HCT116 (cell line): ENCODE measurements at regions not wholly inside any gene's neighbourhood (a gene's known extent, or its start where the extent isn't known, plus 50 kb on each side); places are given as distances from the start of the nearest gene placed in this dataset.

Source experiments
- ATAC-seq: fragments of 200-7000 bp; cut with Tn5 transposase; 2 replicates; pipeline ENCODE4 v1.9.1; 2020; ENCODE audit warnings: mild to moderate bottlenecking, moderate library complexity
- BruUV-seq: library from RNA; stranded (reverse); fragments of 400-500 nt; replicated peaks from 2 replicates; lab custom pipeline; 2021; lab: Mats Ljungman, UMichigan
- CTCF ChIA-PET: fragments of 300-600 bp; sonication (Branson Sonifier 250); formaldehyde crosslinking; loops from one replicate; lab custom pipeline; 2021; ENCODE audit warnings: antibody characterized with exemption; lab: Charles Lee
- POLR2A ChIA-PET: fragments of 300-600, 350-600 bp; sonication (Branson Sonifier 250); formaldehyde crosslinking; loops from one replicate; lab custom pipeline; 2021; ENCODE audit warnings: antibody characterized with exemption; lab: Charles Lee
- RAD21 ChIA-PET, 2 experiments: fragments of 300-600 bp; sonication (Branson Sonifier 250); formaldehyde crosslinking; loops; one replicate each; lab custom pipeline; 2023; ENCODE audit warnings: low total read pairs in 2 of 2; ENCODE audit not compliant: uncharacterized antibody in 2 of 2, unreplicated experiment in 2 of 2, low non-redundant PET in 1 of 2; lab: Charles Lee
- DNase-seq: peaks from one replicate; pipeline ENCODE4 v3.0.0-alpha.2; 2010; ENCODE audit warnings: low read depth, low spot score
- H2AFZ ChIP-seq: fragments of 200-600 bp; shearing (Covaris generic), sonication (generic); 2 replicates; pipeline ENCODE4 v1.6.1; 2017; ENCODE audit warnings: low read depth, mixed run types, mixed read lengths, antibody characterized with exemption, low read length; ENCODE audit not compliant: poor library complexity, severe bottlenecking
- H3K27ac ChIP-seq: 2 replicates; pipeline ENCODE4 v1.5.1; 2012; ENCODE audit warnings: low read depth, low read length
- H3K27me3 ChIP-seq: fragments of 200-600 bp; sonication (generic); 2 replicates; pipeline ENCODE4 v1.6.1; 2016; ENCODE audit warnings: mixed run types, low read length, mixed read lengths; ENCODE audit not compliant: insufficient read depth
- H3K36me3 ChIP-seq, 2 experiments: fragments of 200-500 bp in 1 of 2; fragments of 200-600 bp in 1 of 2; sonication (Bioruptor generic) in 1 of 2; sonication (generic) in 1 of 2; 2 replicates each; pipeline versions ENCODE4 v1.5.1 to v1.6.1; 2014 to 2016; ENCODE audit warnings: low read length in 2 of 2, inconsistent platforms in 1 of 2, mixed read lengths in 1 of 2, mixed run types in 1 of 2; ENCODE audit not compliant: insufficient read depth in 2 of 2, control insufficient read depth in 1 of 2
- H3K4me1 ChIP-seq, 2 experiments: fragments of 200-600 bp in 1 of 2; sonication (generic) in 1 of 2; 2 replicates each; pipeline versions ENCODE4 v1.5.1 to v1.6.1; 2012 to 2017; ENCODE audit warnings: low read length in 2 of 2, inconsistent platforms in 1 of 2, mild to moderate bottlenecking in 1 of 2, mixed read lengths in 1 of 2, mixed run types in 1 of 2, moderate library complexity in 1 of 2; ENCODE audit not compliant: insufficient read depth in 2 of 2, control insufficient read depth in 1 of 2
- H3K4me2 ChIP-seq: fragments of 200-600 bp; sonication (generic); 2 replicates; pipeline ENCODE4 v1.6.1; 2017; ENCODE audit warnings: mixed run types, low read length, mixed read lengths
- H3K4me3 ChIP-seq, 2 experiments: fragments of 200-600 bp in 1 of 2; sonication (generic) in 1 of 2; replicated peaks in 1 of 2; 2 replicates each; pipeline ENCODE4 v1.5.1; 2011 to 2016; ENCODE audit warnings: low read length in 2 of 2, control low read depth in 1 of 2, low read depth in 1 of 2, mild to moderate bottlenecking in 1 of 2, mixed read lengths in 1 of 2, mixed run types in 1 of 2
- H3K79me2 ChIP-seq: fragments of 200-600 bp; sonication (generic); 2 replicates; pipeline ENCODE4 v1.6.1; 2017; ENCODE audit warnings: mild to moderate bottlenecking, mixed run types, low read length, moderate library complexity, mixed read lengths; ENCODE audit not compliant: insufficient read depth
- H3K9ac ChIP-seq: fragments of 200-600 bp; sonication (generic); 2 replicates; pipeline ENCODE4 v1.6.1; 2016; ENCODE audit warnings: low read length, mixed read lengths
- H3K9me2 ChIP-seq: fragments of 200-600 bp; sonication (generic), shearing (Covaris generic); 2 replicates; pipeline ENCODE4 v1.6.1; 2017; ENCODE audit warnings: mixed run types, mild to moderate bottlenecking, moderate library complexity; ENCODE audit not compliant: insufficient read depth
- H3K9me3 ChIP-seq, 2 experiments: fragments of 200-500 bp in 1 of 2; fragments of 200-600 bp in 1 of 2; sonication (Bioruptor generic) in 1 of 2; sonication (generic) in 1 of 2; 2 replicates each; pipeline ENCODE4 v1.6.1; 2014 to 2017; ENCODE audit warnings: low read length in 2 of 2, mixed read lengths in 2 of 2, inconsistent platforms in 1 of 2, low read depth in 1 of 2, mild to moderate bottlenecking in 1 of 2, mixed run types in 1 of 2, moderate library complexity in 1 of 2; ENCODE audit not compliant: control insufficient read depth in 1 of 2, insufficient read depth in 1 of 2
- H4K20me1 ChIP-seq: fragments of 200-600 bp; sonication (generic), shearing (Covaris generic); 2 replicates; pipeline ENCODE4 v1.6.1; 2017; ENCODE audit warnings: mixed run types, mild to moderate bottlenecking, moderate library complexity; ENCODE audit not compliant: insufficient read depth
- ATF3 ChIP-seq: IDR thresholded peaks from 2 replicates; pipeline ENCODE4 v1.6.1; 2012
- CTCF ChIP-seq, 3 experiments: fragments of 200-600 bp in 1 of 3; sonication (generic) in 1 of 3; IDR thresholded peaks in 2 of 3; conservative IDR thresholded peaks in 1 of 3; 2 replicates each; pipeline ENCODE4 v1.5.1; 2012 to 2017; ENCODE audit warnings: low read depth in 2 of 3, low read length in 2 of 3, antibody characterized with exemption in 1 of 3, borderline replicate concordance in 1 of 3, control low read depth in 1 of 3, mild to moderate bottlenecking in 1 of 3, mixed read lengths in 1 of 3, mixed run types in 1 of 3, moderate library complexity in 1 of 3; ENCODE audit not compliant: insufficient read depth in 1 of 3
- EGR1 ChIP-seq: IDR thresholded peaks from 2 replicates; pipeline ENCODE4 v1.6.1; 2012; ENCODE audit warnings: low read depth
- EZH2phosphoT487 ChIP-seq: fragments of 200-600 bp; IDR thresholded peaks from 2 replicates; pipeline ENCODE4 v1.6.1; 2018; ENCODE audit warnings: antibody characterized with exemption, borderline replicate concordance
- MAX ChIP-seq: IDR thresholded peaks from 2 replicates; pipeline ENCODE4 v1.6.1; 2012
- POLR2A ChIP-seq: IDR thresholded peaks from 2 replicates; pipeline ENCODE4 v1.7.0; 2011; ENCODE audit warnings: borderline replicate concordance; ENCODE audit not compliant: insufficient read depth, insufficient read length; ENCODE audit errors: extremely low read depth
- RAD21 ChIP-seq: IDR thresholded peaks from 2 replicates; pipeline ENCODE4 v1.6.1; 2012; ENCODE audit warnings: low read depth, mild to moderate bottlenecking
- REST ChIP-seq: IDR thresholded peaks from 2 replicates; pipeline ENCODE4 v1.6.1; 2012; ENCODE audit warnings: low read depth
- SP1 ChIP-seq: IDR thresholded peaks from 2 replicates; pipeline ENCODE4 v1.6.1; 2012; ENCODE audit warnings: low read depth
- YY1 ChIP-seq: IDR thresholded peaks from 2 replicates; pipeline ENCODE4 v1.6.1; 2011; ENCODE audit warnings: low read length, low read depth, moderate library complexity, mild to moderate bottlenecking; ENCODE audit not compliant: insufficient replicate concordance; ENCODE audit errors: extremely low read depth
- ZBTB33 ChIP-seq: IDR thresholded peaks from 2 replicates; pipeline ENCODE4 v1.6.1; 2011; ENCODE audit warnings: mild to moderate bottlenecking, low read length, moderate library complexity; ENCODE audit not compliant: insufficient replicate concordance; ENCODE audit errors: extremely low read depth
- intact Hi-C: fragments of 100-400 bp; cut with micrococcal nuclease; formaldehyde crosslinking; loops from 2 replicates; pipeline ENCODE4 v1.10.0; 2022

- no peak overlapping the region for H3K4me2 ChIP-seq
- H3K36me3 ChIP-seq = no peaks in the 10 kb centered on the region
- no peaks in the 10 kb centered on the region for H4K20me1 ChIP-seq
- no peaks in the 10 kb centered on the region for H3K9me2 ChIP-seq
- intact Hi-C loops = loop anchor here (2.0 kb wide), 1 partner anchor 102 kb away; no protein-coding TSS in a partner anchor
- H3K4me3 ChIP-seq = no peak overlapping the region
- H3K27ac ChIP-seq = no peak overlapping the region
- H3K79me2 ChIP-seq = no peaks in the 10 kb centered on the region
- no TSS peak for BruUV-seq
- RAD21 ChIA-PET = interaction anchor here in 1 of 2 experiments (1.3 kb wide), 1 partner anchor 102 kb away, joined by 4 read pairs; no protein-coding TSS in a partner anchor
- peaks cover 11% of the 10 kb centered on the region; the same call in 1 of the 2 replicates for H3K27me3 ChIP-seq
- DNase-seq = peak; percentile 6
- POLR2A ChIA-PET = no interaction called here
- H3K4me1 ChIP-seq = no peaks in the 10 kb centered on the region
- peak; percentile 72 for ATAC-seq
- CTCF ChIA-PET = interaction anchor here (0.5 to 2.0 kb wide), 4 partner anchors 17 to 103 kb away, joined by 3 to 22 read pairs (median 6); no protein-coding TSS in a partner anchor
- no peak for TF ChIP-seq ATF3
- peak; percentile 31; the same call in 1 of the 2 replicates for TF ChIP-seq RAD21
- TF ChIP-seq CTCF (IDR thresholded peaks at IDR 0.05 in 2 of 3, conservative IDR thresholded peaks at IDR 0.05 in 1 of 3; ENCODE audit: borderline replicate concordance in 1 of 3, insufficient read depth in 1 of 3, low read depth in 2 of 3, low read length in 2 of 3) = peak; percentile 28 to 59 (median 40); a peak in 5 of 6 replicates
- no peak overlapping the region for H2AFZ ChIP-seq
- no peaks in the 10 kb centered on the region for H3K9me3 ChIP-seq
- no peak overlapping the region for H3K9ac ChIP-seq
These were observed 131.0 kb upstream of the CCNG1 start for GRCh38 chr5:163306421-163306820.

GRCh38 chr5:163309914-163310313, 127.5 kb upstream of the CCNG1 start:
- POLR2A ChIA-PET = no interaction called here
- TF ChIP-seq EZH2phosphoT487 (no peak), ZBTB33 (no peak), EGR1 (no peak), MAX (no peak), REST (no peak), POLR2A (no peak), SP1 (no peak), YY1 (no peak)

More at GRCh38 chr5:163309914-163310313, 127.5 kb upstream of the CCNG1 start:
- Histone ChIP-seq H3K9ac (no peak overlapping the region), H3K9me3 (no peaks in the 10 kb centered on the region), H3K4me1 (no peaks in the 10 kb centered on the region), H3K9me2 (no peaks in the 10 kb centered on the region), H3K4me2 (no peak overlapping the region), H3K27me3 (no peaks in the 10 kb centered on the region), H3K27ac (no peak overlapping the region), H4K20me1 (no peaks in the 10 kb centered on the region), H3K4me3 (no peak overlapping the region), H2AFZ (no peak overlapping the region), H3K36me3 (no peaks in the 10 kb centered on the region; a peak in 1 of 4 replicates), H3K79me2 (no peaks in the 10 kb centered on the region)
- ChIA-PET CTCF (no interaction called here), RAD21 (no interaction called here)
- no peak for ATAC-seq
- no TSS peak for BruUV-seq
- intact Hi-C loops = no loop called here
- no peak for DNase-seq
